SK-N-SH treated with all-trans-retinoic acid at 6 μM for 48 hours (cell line): ENCODE measurements at regions not wholly inside any gene's neighbourhood (a gene's known extent, or its start where the extent isn't known, plus 50 kb on each side); places are given as distances from the start of the nearest gene placed in this dataset.

Experiments
- ZFP30 ChIP-seq: fragments of 450-650 bp; formaldehyde crosslinking; IDR thresholded peaks from 2 replicates; pipeline ENCODE4 v1.5.0; 2022; ENCODE audit warnings: mild to moderate bottlenecking, moderate library complexity
- TF ChIP-seq, protein P1 (sequence below): fragments of 250-450 bp; sonication (Bioruptor Pico); IDR thresholded peaks from 2 replicates; pipeline ENCODE4 v1.5.1; 2020; ENCODE audit warnings: low read depth, mild to moderate bottlenecking, moderate library complexity

DNA sequence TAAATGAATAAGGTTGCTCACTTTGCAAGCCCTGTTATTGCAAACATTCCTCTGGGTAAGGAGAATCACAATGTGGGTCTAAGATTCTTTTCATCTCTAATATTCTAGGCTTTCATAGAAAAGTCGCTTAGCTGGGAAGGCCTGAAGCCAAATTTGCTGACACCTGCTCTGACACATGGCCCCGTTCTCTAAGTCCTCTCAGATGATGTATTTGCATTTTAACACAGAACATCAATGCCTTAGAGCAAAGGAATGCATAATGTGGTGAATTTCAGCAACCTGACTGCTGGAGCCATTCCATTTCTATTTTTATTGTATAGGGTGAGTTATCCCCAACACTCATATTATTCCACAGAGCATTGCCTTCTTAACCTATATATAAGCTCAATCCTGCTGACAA lies 682.1 kb upstream of the NRP1 start:
- no peak for TF ChIP-seq ZFP30 (CRISPR knock-in tag)
- TF ChIP-seq, protein P1, sequence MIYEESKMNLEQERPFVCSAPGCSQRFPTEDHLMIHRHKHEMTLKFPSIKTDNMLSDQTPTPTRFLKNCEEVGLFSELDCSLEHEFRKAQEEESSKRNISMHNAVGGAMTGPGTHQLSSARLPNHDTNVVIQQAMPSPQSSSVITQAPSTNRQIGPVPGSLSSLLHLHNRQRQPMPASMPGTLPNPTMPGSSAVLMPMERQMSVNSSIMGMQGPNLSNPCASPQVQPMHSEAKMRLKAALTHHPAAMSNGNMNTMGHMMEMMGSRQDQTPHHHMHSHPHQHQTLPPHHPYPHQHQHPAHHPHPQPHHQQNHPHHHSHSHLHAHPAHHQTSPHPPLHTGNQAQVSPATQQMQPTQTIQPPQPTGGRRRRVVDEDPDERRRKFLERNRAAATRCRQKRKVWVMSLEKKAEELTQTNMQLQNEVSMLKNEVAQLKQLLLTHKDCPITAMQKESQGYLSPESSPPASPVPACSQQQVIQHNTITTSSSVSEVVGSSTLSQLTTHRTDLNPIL, result no peak
